ENCODE measurements at regions not wholly inside any gene's neighbourhood (a gene's known extent, or its start where the extent isn't known, plus 50 kb on each side); places are given as distances from the start of the nearest gene placed in this dataset.
"Not testable (repeated sequence)": the region's sequence is repeated elsewhere in the genome, so short reads cannot be mapped to it uniquely, and the experiment has no call there.

DNA sequence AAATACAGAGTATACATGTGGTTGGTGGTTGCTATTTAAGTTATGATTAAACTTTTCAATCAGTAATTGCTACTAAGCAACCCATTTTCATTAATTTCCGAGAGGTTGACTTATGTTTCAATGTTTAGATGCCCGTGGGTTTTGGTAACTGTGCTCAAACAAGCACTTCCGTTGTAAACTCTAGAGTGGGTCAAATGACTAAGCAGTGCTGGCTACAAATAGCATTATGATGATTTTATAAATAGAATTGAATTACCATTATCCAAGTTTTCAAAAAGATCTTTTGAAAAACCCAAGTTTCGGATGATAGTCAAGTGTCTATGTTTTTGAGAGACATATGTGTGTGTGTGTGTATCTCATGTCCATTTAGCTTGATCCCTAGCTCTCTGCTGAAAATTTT is 2369.4 kb upstream of the ACO1 start:
- Histone ChIP-seq H3K36me3 (replicated peaks; ENCODE audit: control insufficient read depth, insufficient read depth, low read length) (no peaks in the 10 kb centered on the region), H3K27me3 (ENCODE audit: control insufficient read depth, insufficient read depth, low read length) (no peaks in the 10 kb centered on the region), H3K4me3 (ENCODE audit: insufficient read depth, low read depth, low read length) (no peak overlapping the region)
- DNase-seq: no peak

DNA sequence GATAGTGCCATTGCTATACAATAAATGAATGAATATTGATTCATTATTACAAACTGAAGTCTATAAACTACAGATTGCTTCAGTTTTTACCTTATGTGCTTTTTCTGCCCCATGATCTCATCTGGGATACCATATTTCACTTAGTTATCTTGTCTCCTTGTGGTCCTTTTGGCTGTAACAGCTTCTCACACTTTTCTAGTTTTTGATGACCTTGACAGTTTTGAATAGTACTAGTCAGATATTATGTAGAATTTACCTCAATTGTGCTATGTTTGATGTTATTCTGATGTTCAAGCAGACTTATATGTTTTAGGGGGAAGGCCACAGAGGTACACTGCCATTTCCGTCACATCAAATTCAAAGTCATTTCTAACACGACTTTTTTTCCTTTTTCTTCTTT is 2364.3 kb upstream of the ACO1 start:
- Histone ChIP-seq H3K36me3 (replicated peaks; ENCODE audit: control insufficient read depth, insufficient read depth, low read length) (no peaks in the 10 kb centered on the region), H3K27me3 (ENCODE audit: control insufficient read depth, insufficient read depth, low read length) (no peaks in the 10 kb centered on the region), H3K4me3 (ENCODE audit: insufficient read depth, low read depth, low read length) (no peak overlapping the region)
- DNase-seq: no peak

DNA sequence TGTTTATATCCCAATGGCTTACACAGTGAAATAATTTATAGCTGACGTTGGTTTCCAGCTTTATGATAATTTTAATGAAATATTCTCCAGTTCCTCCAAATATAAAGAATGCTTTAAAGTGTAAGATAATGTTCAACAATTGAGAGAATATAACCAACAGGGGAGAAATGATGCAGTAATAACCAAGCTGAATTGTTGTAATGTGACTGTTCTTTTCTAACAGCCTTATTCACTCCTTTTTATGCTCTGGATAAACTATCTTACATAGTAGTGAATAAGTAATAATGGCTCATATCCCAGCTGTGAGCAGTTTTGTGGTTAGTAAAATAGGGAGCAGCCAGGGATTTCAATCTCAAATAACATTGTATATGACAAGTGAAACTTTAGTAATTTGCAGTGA is 2348.7 kb upstream of the ACO1 start:
- DNase-seq: no peak
- Histone ChIP-seq H3K27me3 (ENCODE audit: control insufficient read depth, insufficient read depth, low read length) (no peaks in the 10 kb centered on the region), H3K4me3 (ENCODE audit: insufficient read depth, low read depth, low read length) (no peak overlapping the region), H3K36me3 (replicated peaks; ENCODE audit: control insufficient read depth, insufficient read depth, low read length) (no peaks in the 10 kb centered on the region)

DNA sequence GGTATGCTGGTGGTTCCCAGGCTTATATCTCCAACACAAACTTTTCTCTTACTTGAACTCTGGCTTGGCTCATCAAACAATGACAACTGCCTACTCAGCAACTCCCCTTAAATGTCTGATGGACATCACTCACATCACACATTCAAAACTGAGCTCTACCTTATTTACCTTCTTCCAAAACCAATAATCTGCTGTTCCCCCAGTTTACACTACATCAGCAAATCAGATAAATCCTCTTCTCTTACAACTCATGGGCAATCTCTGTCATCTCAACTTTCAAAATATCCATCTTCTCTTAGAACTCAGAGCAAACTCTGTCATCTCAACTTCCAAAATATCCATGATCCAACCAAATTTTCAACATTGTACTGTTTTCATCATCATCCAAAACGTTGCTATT is 2347.9 kb upstream of the ACO1 start:
- H3K27me3 ChIP-seq (ENCODE audit: control insufficient read depth, insufficient read depth, low read length): no peaks in the 10 kb centered on the region
- no peaks in the 10 kb centered on the region for H3K36me3 ChIP-seq (replicated peaks; ENCODE audit: control insufficient read depth, insufficient read depth, low read length)
- DNase-seq: no peak
- no peak overlapping the region for H3K4me3 ChIP-seq (ENCODE audit: insufficient read depth, low read depth, low read length)

DNA sequence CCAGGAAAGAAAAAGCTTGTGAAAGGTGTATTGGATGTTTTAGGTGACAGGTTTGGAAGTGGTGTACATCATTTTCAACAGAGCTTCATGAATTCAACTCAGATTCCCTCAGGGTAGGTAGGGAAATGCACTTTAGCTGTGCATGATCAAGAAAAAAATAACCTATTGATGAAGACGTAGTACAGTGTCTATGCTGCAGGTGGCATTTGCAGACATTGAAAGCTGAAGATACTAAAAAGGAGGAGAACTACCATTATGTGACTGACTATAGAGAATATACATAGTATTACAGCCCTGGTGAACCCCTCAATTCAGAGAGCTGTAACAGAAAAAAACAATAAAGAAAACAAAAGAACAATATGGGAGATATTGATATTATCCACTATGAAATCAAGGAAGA is 2344.7 kb upstream of the ACO1 start:
- no peak for DNase-seq
- H3K4me3 ChIP-seq (ENCODE audit: insufficient read depth, low read depth, low read length): no peak overlapping the region
- no peaks in the 10 kb centered on the region for H3K27me3 ChIP-seq (ENCODE audit: control insufficient read depth, insufficient read depth, low read length)

DNA sequence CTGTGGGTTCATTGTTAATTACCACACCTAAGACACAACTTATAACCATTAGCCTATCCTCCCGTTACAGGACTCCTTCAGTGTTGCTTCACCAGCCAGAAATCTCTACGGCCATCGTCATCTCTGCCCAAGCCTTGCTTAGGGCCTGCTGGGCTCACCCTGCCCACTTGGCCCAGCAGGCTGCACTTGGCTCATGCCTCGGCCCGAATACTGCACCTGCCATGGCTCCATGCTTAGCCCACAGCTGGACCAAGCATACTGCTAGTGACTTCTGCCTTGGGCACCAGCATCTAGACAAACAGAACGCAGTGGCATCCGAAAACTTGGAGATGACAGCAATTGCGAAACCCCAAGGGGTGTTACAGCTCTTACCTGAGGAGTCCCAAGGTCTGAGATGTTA is 2336.0 kb upstream of the ACO1 start:
- H3K27me3 ChIP-seq (ENCODE audit: control insufficient read depth, insufficient read depth, low read length): no peaks in the 10 kb centered on the region
- H3K4me3 ChIP-seq (ENCODE audit: insufficient read depth, low read depth, low read length): no peak overlapping the region
- DNase-seq: no peak
- no peaks in the 10 kb centered on the region for H3K36me3 ChIP-seq (replicated peaks; ENCODE audit: control insufficient read depth, insufficient read depth, low read length)

More for the DNA sequence above, 2344.7 kb upstream of the ACO1 start:
- H3K36me3 ChIP-seq (replicated peaks; ENCODE audit: control insufficient read depth, insufficient read depth, low read length): no peaks in the 10 kb centered on the region

DNA sequence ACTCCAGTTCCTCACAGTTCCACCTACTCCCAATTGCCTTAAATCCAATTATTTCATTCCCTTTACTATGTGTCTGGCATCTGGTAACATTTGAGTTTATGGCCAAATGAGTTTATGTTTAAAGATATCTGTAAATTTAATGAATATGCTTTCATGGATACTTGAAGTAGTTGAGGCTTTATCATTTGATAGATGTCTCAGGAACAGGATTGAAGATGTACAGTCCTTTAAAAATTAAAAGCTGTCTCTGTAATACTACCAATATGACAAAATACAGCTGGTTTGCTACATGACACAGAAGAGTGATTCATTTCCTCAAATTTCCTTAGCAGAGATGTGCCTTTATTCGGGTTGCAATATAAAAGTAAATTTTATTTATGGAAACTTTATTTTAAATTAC is 2326.0 kb upstream of the ACO1 start:
- no peaks in the 10 kb centered on the region for H3K36me3 ChIP-seq (replicated peaks; ENCODE audit: control insufficient read depth, insufficient read depth, low read length)
- no peak for DNase-seq
- H3K27me3 ChIP-seq (ENCODE audit: control insufficient read depth, insufficient read depth, low read length): no peaks in the 10 kb centered on the region
- H3K4me3 ChIP-seq (ENCODE audit: insufficient read depth, low read depth, low read length): no peak overlapping the region

- Histone ChIP-seq H3K36me3 (replicated peaks; ENCODE audit: control insufficient read depth, insufficient read depth, low read length) (no peaks in the 10 kb centered on the region), H3K27me3 (ENCODE audit: control insufficient read depth, insufficient read depth, low read length) (no peaks in the 10 kb centered on the region), H3K4me3 (ENCODE audit: insufficient read depth, low read depth, low read length) (no peak overlapping the region)
- DNase-seq: no peak
Measured at GRCh38 chr9:30060976-30061375, 2323.5 kb upstream of the ACO1 start.

GRCh38 chr9:30065888-30066287 is 2318.6 kb upstream of the ACO1 start:
- Histone ChIP-seq H3K36me3 (replicated peaks; ENCODE audit: control insufficient read depth, insufficient read depth, low read length) (no peaks in the 10 kb centered on the region), H3K4me3 (ENCODE audit: insufficient read depth, low read depth, low read length) (no peak overlapping the region), H3K27me3 (ENCODE audit: control insufficient read depth, insufficient read depth, low read length) (no peaks in the 10 kb centered on the region)
- no peak for DNase-seq

- H3K27me3 ChIP-seq (ENCODE audit: control insufficient read depth, insufficient read depth, low read length); H3K36me3 ChIP-seq (replicated peaks; ENCODE audit: control insufficient read depth, insufficient read depth, low read length); DNase-seq; H3K4me3 ChIP-seq (ENCODE audit: insufficient read depth, low read depth, low read length): not testable (repeated sequence)
Measured at GRCh38 chr9:30069236-30069635, 2315.2 kb upstream of the ACO1 start.

GRCh38 chr9:30075022-30075421 is 2309.4 kb upstream of the ACO1 start:
- no peaks in the 10 kb centered on the region for H3K36me3 ChIP-seq (replicated peaks; ENCODE audit: control insufficient read depth, insufficient read depth, low read length)
- no peaks in the 10 kb centered on the region for H3K27me3 ChIP-seq (ENCODE audit: control insufficient read depth, insufficient read depth, low read length)
- DNase-seq: no peak
- no peak overlapping the region for H3K4me3 ChIP-seq (ENCODE audit: insufficient read depth, low read depth, low read length)

GRCh38 chr9:30075451-30076199 is 2308.8 kb upstream of the ACO1 start:
- no peak overlapping the region for H3K4me3 ChIP-seq (ENCODE audit: insufficient read depth, low read depth, low read length)

DNA sequence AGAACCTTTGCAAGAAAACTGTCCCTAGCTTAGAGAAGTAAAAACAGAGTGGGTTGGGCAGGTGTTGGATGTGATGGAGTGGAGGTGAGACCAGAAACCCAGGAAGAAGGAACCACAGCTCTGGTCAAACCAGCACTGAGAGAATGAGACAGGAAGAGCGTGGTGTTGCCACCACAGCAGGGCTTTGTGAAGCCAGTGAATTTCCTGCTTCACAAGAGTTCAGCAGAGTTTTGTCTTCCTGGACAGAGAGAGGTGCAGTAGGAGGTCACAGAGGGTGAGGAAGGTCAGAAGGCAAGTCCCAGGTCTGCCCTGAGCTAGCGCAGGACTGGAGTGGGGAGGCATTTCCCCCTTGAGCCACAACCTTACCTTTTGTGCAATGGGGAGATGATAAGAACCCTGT is 2306.2 kb upstream of the ACO1 start:
- Histone ChIP-seq H3K4me3 (ENCODE audit: insufficient read depth, low read depth, low read length) (no peak overlapping the region), H3K27me3 (ENCODE audit: control insufficient read depth, insufficient read depth, low read length) (no peaks in the 10 kb centered on the region), H3K36me3 (replicated peaks; ENCODE audit: control insufficient read depth, insufficient read depth, low read length) (no peaks in the 10 kb centered on the region)
- no peak for DNase-seq

More at GRCh38 chr9:30075451-30076199, 2308.8 kb upstream of the ACO1 start:
- H3K27me3 ChIP-seq (ENCODE audit: control insufficient read depth, insufficient read depth, low read length): no peaks in the 10 kb centered on the region
- DNase-seq: no peak
- H3K36me3 ChIP-seq (replicated peaks; ENCODE audit: control insufficient read depth, insufficient read depth, low read length): no peaks in the 10 kb centered on the region

GRCh38 chr9:30089428-30089827 is 2295.0 kb upstream of the ACO1 start:
- no peak overlapping the region for H3K4me3 ChIP-seq (ENCODE audit: insufficient read depth, low read depth, low read length)
- no peaks in the 10 kb centered on the region for H3K27me3 ChIP-seq (ENCODE audit: control insufficient read depth, insufficient read depth, low read length)
- H3K36me3 ChIP-seq (replicated peaks; ENCODE audit: control insufficient read depth, insufficient read depth, low read length): no peaks in the 10 kb centered on the region
- no peak for DNase-seq

DNA sequence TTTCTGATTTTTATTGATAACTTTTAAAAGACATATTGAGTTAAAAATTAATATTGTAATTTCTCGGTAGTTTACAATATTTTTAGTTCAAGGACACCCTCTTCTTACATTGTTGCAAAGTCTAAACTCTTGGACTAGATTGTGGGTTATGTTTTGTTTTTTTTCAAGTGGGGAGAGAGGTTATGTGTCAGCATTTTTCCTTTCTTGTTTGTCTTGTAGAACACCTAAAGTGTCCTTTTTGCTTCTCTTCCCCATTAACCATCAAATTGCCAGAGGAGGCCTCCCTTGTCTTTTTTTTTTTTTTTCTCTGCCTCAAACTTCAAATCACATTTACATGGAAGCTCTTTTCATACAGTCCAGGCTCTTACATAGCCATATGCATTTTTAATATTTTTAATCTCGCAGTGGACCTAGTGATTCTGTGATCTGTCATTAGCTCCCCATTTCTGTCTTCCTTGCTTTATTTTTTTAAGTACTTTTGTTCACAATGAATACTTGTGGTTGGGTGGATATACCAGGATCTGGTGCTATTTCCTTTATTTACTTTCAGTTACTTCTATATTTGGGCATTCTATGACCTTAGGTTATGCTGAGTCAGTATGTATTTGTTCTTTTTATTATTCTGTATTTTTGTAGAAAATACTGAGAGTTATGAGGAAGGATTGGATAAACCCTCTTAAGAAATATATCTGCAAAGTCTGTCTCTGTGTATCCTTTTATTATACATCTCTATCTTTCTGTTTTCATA is 2280.6 kb upstream of the ACO1 start:
- H3K36me3 ChIP-seq (replicated peaks; ENCODE audit: control insufficient read depth, insufficient read depth, low read length): no peaks in the 10 kb centered on the region
- no peak for DNase-seq

More for the DNA sequence above, 2280.6 kb upstream of the ACO1 start:
- no peaks in the 10 kb centered on the region for H3K27me3 ChIP-seq (ENCODE audit: control insufficient read depth, insufficient read depth, low read length)
- no peak overlapping the region for H3K4me3 ChIP-seq (ENCODE audit: insufficient read depth, low read depth, low read length)
